SU-DHL-6 (cell line): ENCODE measurements at regions not wholly inside any gene's neighbourhood (a gene's known extent, or its start where the extent isn't known, plus 50 kb on each side); places are given as distances from the start of the nearest gene placed in this dataset.

Experiments used
- H2AFZ ChIP-seq: fragments of 200-600 bp; sonication (generic); 2 replicates; pipeline ENCODE4 v1.6.1; 2014; ENCODE audit warnings: low read depth, mild to moderate bottlenecking, moderate library complexity, mixed read lengths, antibody characterized with exemption, low read length; ENCODE audit not compliant: severe bottlenecking
- H3F3A ChIP-seq: fragments of 200-600 bp; shearing (Covaris generic); 2 replicates; pipeline ENCODE4 v1.6.0; 2016; ENCODE audit warnings: antibody characterized with exemption, mild to moderate bottlenecking; ENCODE audit not compliant: insufficient read depth
- H3K27ac ChIP-seq: fragments of 200-600 bp; sonication (generic); 2 replicates; pipeline ENCODE4 v1.5.1; 2016; ENCODE audit warnings: low read depth, mild to moderate bottlenecking, low read length, moderate library complexity, mixed read lengths
- H3K27me3 ChIP-seq: fragments of 200-600 bp; sonication (generic), shearing (Covaris generic); 2 replicates; pipeline ENCODE4 v1.6.0; 2014; ENCODE audit warnings: mild to moderate bottlenecking, low read length
- H3K36me3 ChIP-seq: fragments of 200-600 bp; sonication (generic); 2 replicates; pipeline ENCODE4 v1.6.1; 2014; ENCODE audit warnings: mild to moderate bottlenecking, low read length, mixed read lengths
- H3K4me2 ChIP-seq: fragments of 300-600, 200-600 bp; shearing (Covaris generic), sonication (generic); 2 replicates; pipeline ENCODE4 v1.6.0; 2014; ENCODE audit warnings: low read length, low read depth, mild to moderate bottlenecking; ENCODE audit not compliant: poor library complexity, severe bottlenecking
- H3K4me3 ChIP-seq: fragments of 200-600 bp; sonication (generic); 2 replicates; pipeline ENCODE4 v1.5.1; 2014; ENCODE audit warnings: antibody characterized with exemption, low read length, mild to moderate bottlenecking, mixed read lengths; ENCODE audit not compliant: insufficient read depth, poor library complexity, severe bottlenecking
- H3K79me2 ChIP-seq: fragments of 200-600 bp; sonication (generic); 2 replicates; pipeline ENCODE4 v1.6.1; 2014; ENCODE audit warnings: mild to moderate bottlenecking, low read length, moderate library complexity; ENCODE audit not compliant: insufficient read depth
- H3K9ac ChIP-seq: fragments of 200-600 bp; sonication (generic); 2 replicates; pipeline ENCODE4 v1.7.0; 2014; ENCODE audit warnings: mild to moderate bottlenecking, low read length
- H3K9me2 ChIP-seq: fragments of 200-600 bp; sonication (generic); replicated peaks from 2 replicates; pipeline ENCODE4 v1.6.1; 2014; ENCODE audit warnings: low read length; ENCODE audit not compliant: insufficient read depth
- H3K9me3 ChIP-seq: fragments of 200-600 bp; sonication (generic); 2 replicates; pipeline ENCODE4 v1.6.1; 2014; ENCODE audit warnings: low read length, mixed read lengths; ENCODE audit not compliant: insufficient read depth
- H4K20me1 ChIP-seq: fragments of 200-600 bp; sonication (generic); 2 replicates; pipeline ENCODE4 v1.6.1; 2014; ENCODE audit warnings: low read depth, mild to moderate bottlenecking, antibody characterized with exemption, low read length, moderate library complexity, mixed read lengths
- CTCF ChIP-seq: fragments of 200-600 bp; sonication (generic); IDR thresholded peaks from one replicate; pipeline ENCODE4 v1.5.1; 2017; ENCODE audit warnings: antibody characterized with exemption, mild to moderate bottlenecking, low read length, moderate library complexity; ENCODE audit not compliant: insufficient read depth, poor library complexity, severe bottlenecking
- EZH2phosphoT487 ChIP-seq: fragments of 200-600 bp; sonication (generic), shearing (Covaris generic); conservative IDR thresholded peaks from 2 replicates; pipeline ENCODE4 v1.6.1; 2018; ENCODE audit warnings: mild to moderate bottlenecking, antibody characterized with exemption, low read length, moderate library complexity, mixed read lengths

GRCh38 chrX:33735182-33735581 lies 396.9 kb downstream of the FAM47A start:
- Histone ChIP-seq H3F3A (no peaks in the 10 kb centered on the region), H3K79me2 (no peaks in the 10 kb centered on the region), H2AFZ (no peak overlapping the region), H3K27ac (no peak overlapping the region), H4K20me1 (no peaks in the 10 kb centered on the region), H3K9ac (no peak overlapping the region), H3K36me3 (no peaks in the 10 kb centered on the region), H3K9me3 (no peaks in the 10 kb centered on the region), H3K4me2 (no peak overlapping the region), H3K9me2 (no peaks in the 10 kb centered on the region), H3K4me3 (no peak overlapping the region), H3K27me3 (no peaks in the 10 kb centered on the region)
- TF ChIP-seq CTCF = no peak
- no peak for TF ChIP-seq EZH2phosphoT487

GRCh38 chrX:33726281-33727160 lies 405.6 kb downstream of the FAM47A start:
- Histone ChIP-seq H3K4me2 (peak overlapping the region; percentile 82), H3K9me3 (no peaks in the 10 kb centered on the region), H4K20me1 (no peaks in the 10 kb centered on the region), H3K36me3 (no peaks in the 10 kb centered on the region), H3K79me2 (no peaks in the 10 kb centered on the region; the same call in 1 of the 2 replicates), H3K4me3 (no peak overlapping the region), H3K9ac (0 out of 2 replicates have a peak overlapping the region, but pooled peaks have one; percentile 58), H3K27me3 (no peaks in the 10 kb centered on the region), H3K9me2 (no peaks in the 10 kb centered on the region), H3K27ac (peak overlapping the region; percentile 83), H2AFZ (no peak overlapping the region), H3F3A (no peaks in the 10 kb centered on the region)
- TF ChIP-seq CTCF = no peak
- TF ChIP-seq EZH2phosphoT487 = no peak

- TF ChIP-seq EZH2phosphoT487 = no peak
- TF ChIP-seq CTCF = no peak
- Histone ChIP-seq H3K9me3 (no peaks in the 10 kb centered on the region), H3K36me3 (no peaks in the 10 kb centered on the region), H3K9me2 (no peaks in the 10 kb centered on the region), H4K20me1 (no peaks in the 10 kb centered on the region), H3K27ac (peak overlapping the region; percentile 83), H3K27me3 (no peaks in the 10 kb centered on the region), H3K9ac (peak overlapping the region; percentile 58), H2AFZ (peak overlapping the region; percentile 60), H3K79me2 (no peaks in the 10 kb centered on the region; the same call in 1 of the 2 replicates), H3K4me2 (peak overlapping the region; percentile 82), H3F3A (no peaks in the 10 kb centered on the region), H3K4me3 (peak overlapping the region; percentile 66)
Observed at GRCh38 chrX:33725535-33726210, 406.4 kb downstream of the FAM47A start.
